BJ (cell line): ENCODE measurements at regions not wholly inside any gene's neighbourhood (a gene's known extent, or its start where the extent isn't known, plus 50 kb on each side); places are given as distances from the start of the nearest gene placed in this dataset.

ENCODE experiments used
- CTCF ChIA-PET: fragments of 350-600 bp; formaldehyde crosslinking; extraction: SDS; loops from one replicate; lab custom pipeline; 2021; ENCODE audit warnings: antibody characterized with exemption, inconsistent platforms; lab: Yijun Ruan, JAX
- POLR2A ChIA-PET: fragments of 300-600 bp; sonication (Branson Sonifier 250); formaldehyde crosslinking; extraction: SDS; loops from one replicate; lab custom pipeline; 2021; ENCODE audit warnings: antibody characterized with exemption; lab: Charles Lee
- DNase-seq: peaks from one replicate; pipeline ENCODE4 v3.0.0-alpha.2; 2011; ENCODE audit warnings: low read depth
- H3K27me3 ChIP-seq: 2 replicates; pipeline ENCODE4 v1.6.0; 2011; ENCODE audit warnings: low read length; ENCODE audit not compliant: control insufficient read depth, insufficient read depth
- H3K36me3 ChIP-seq: 2 replicates; pipeline ENCODE4 v1.5.1; 2011; ENCODE audit warnings: low read length; ENCODE audit not compliant: control insufficient read depth, insufficient read depth
- H3K4me3 ChIP-seq: 2 replicates; pipeline ENCODE4 v1.5.1; 2011; ENCODE audit warnings: low read depth, mild to moderate bottlenecking, control low read depth, low read length
- TF ChIP-seq, protein P1 (sequence below): IDR thresholded peaks from 2 replicates; pipeline ENCODE4 v1.5.1; 2011; ENCODE audit warnings: low read depth, mild to moderate bottlenecking, control low read depth, inconsistent platforms, low read length, moderate library complexity; ENCODE audit not compliant: insufficient read depth

DNA sequence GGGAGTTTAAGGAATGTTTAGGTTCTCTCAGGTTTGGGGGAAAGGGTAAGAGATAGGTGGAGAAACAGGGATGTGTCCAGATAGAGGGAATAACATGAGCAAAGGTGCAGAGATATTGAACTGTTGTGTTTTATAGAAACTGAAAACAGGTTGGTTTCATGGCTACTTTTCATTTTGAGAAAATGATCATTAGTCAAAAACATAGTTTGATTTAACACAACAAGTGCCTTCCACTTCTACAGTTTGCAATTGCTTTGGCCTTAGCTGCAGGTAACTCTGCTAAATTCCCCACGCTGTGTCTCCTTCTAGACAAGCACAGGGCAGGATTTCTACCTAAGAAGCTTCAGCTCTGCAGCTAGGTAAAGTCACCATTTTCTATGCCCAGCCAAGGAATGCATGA, 124.9 kb downstream of the RGS2 start:
- POLR2A ChIA-PET, result no interaction called here
- H3K4me3 ChIP-seq, result no peak overlapping the region
- CTCF ChIA-PET, result no interaction called here
- no peak for DNase-seq
- H3K27me3 ChIP-seq, result no peaks in the 10 kb centered on the region
- H3K36me3 ChIP-seq, result no peaks in the 10 kb centered on the region
- TF ChIP-seq, protein P1, sequence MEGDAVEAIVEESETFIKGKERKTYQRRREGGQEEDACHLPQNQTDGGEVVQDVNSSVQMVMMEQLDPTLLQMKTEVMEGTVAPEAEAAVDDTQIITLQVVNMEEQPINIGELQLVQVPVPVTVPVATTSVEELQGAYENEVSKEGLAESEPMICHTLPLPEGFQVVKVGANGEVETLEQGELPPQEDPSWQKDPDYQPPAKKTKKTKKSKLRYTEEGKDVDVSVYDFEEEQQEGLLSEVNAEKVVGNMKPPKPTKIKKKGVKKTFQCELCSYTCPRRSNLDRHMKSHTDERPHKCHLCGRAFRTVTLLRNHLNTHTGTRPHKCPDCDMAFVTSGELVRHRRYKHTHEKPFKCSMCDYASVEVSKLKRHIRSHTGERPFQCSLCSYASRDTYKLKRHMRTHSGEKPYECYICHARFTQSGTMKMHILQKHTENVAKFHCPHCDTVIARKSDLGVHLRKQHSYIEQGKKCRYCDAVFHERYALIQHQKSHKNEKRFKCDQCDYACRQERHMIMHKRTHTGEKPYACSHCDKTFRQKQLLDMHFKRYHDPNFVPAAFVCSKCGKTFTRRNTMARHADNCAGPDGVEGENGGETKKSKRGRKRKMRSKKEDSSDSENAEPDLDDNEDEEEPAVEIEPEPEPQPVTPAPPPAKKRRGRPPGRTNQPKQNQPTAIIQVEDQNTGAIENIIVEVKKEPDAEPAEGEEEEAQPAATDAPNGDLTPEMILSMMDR, result no peak

DNA sequence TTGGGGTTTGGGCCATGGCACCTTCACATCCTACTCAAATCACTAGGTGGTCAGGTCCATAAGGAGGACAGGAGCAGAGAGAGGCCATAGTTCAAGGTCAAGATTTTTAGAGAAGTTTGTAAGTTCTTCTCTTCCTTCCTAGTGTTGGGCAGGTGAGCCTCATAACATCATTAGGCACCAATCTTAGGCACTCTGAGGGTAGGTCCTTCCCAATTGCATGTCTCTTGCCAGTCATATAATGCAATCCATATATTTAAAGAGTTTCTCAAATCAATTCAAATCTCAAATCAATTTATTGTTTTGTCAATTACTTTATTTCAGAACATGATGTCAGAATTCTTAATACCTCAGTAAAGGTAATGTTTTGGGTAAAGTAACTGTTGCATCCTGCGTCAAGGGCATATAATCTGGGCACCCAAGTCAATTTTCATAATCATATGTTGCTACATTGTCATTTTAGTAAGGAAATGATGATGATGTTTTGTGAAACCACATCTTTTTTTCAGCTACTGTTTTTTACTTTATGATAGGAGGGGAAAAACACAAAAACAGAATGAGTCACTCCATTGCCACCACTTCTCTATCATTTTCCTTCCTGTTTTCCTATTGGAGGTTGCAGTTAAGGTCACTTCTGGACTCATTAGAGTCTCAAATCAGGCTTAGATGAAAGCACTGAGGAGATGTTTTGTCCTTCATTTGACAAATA, 122.7 kb downstream of the UCHL5 start:
- no peaks in the 10 kb centered on the region for H3K27me3 ChIP-seq
- TF ChIP-seq, protein P1, result no peak
- DNase-seq, result no peak
- ChIA-PET CTCF (no interaction called here), POLR2A (no interaction called here)
- no peak overlapping the region for H3K4me3 ChIP-seq
- H3K36me3 ChIP-seq, result no peaks in the 10 kb centered on the region

DNA sequence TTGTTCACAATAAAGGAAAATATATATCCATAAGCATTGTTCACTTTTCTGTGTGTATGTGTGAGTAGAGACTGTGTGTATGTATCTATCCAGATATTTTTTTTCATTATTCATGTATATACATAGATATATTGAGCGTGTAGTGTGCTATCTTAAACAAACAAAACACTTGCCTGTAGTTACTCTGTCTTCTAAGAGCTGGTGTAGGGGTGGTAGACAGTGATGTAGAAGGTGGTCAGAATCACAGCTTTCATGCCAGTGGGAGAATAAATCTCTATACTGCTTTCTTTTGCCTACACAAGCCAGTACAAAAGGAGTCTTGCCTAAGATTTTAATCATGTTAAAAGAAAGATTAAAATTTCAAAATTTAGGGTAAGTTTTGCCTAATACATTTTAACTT, 122.0 kb downstream of the UCHL5 start:
- ChIA-PET POLR2A (no interaction called here), CTCF (no interaction called here)
- H3K4me3 ChIP-seq, result no peak overlapping the region
- TF ChIP-seq, protein P1, result no peak
- H3K27me3 ChIP-seq, result no peaks in the 10 kb centered on the region
- no peaks in the 10 kb centered on the region for H3K36me3 ChIP-seq
- no peak for DNase-seq

DNA sequence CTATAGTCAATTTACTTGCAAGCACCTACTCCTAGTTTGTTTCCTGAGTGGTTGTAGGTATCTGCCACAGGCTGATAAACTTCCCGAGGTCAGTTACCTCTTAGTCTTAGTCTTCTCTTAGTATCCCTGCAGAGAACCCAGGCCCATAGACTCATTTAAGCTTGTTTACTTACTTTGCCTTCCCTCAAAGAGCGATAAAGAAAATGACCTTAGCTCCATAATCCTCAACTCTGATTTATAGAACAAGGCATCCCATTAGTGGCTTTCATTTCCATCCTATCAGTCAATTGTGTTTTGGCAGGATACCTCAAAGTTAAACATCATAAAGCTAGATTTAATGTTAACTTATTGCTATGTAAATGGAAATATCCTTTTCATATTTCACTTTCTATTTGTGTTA, 119.7 kb downstream of the UCHL5 start:
- TF ChIP-seq, protein P1, result no peak
- Histone ChIP-seq H3K27me3 (no peaks in the 10 kb centered on the region), H3K36me3 (no peaks in the 10 kb centered on the region), H3K4me3 (no peak overlapping the region)
- ChIA-PET POLR2A (no interaction called here), CTCF (interaction anchor here (0.9 kb wide), 1 partner anchor 10 kb away, joined by 3 read pairs; no protein-coding TSS in a partner anchor)
- no peak for DNase-seq

DNA sequence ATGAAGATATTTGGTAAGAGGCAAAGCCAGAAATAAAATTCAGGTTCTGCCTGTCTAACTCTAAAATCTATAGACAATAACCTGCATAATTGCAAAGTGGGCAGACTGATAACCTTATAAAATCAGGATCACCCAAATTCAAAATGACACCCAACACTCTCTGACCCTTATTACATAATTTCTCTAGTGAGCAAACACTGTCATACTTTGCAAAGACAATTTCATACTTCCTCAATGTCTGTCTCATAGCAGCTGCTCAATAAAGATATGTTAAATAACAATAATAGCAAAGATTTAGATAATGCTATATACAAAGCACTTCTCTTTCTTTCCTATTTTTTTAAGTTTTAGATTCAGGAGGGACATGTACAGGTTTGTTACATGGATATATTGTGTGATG, 118.5 kb downstream of the UCHL5 start:
- ChIA-PET POLR2A (no interaction called here), CTCF (no interaction called here)
- H3K4me3 ChIP-seq, result no peak overlapping the region
- DNase-seq, result no peak
- TF ChIP-seq, protein P1, result no peak
- H3K27me3 ChIP-seq, result no peaks in the 10 kb centered on the region
- no peaks in the 10 kb centered on the region for H3K36me3 ChIP-seq
